ENCODE measurements at regions not wholly inside any gene's neighbourhood (a gene's known extent, or its start where the extent isn't known, plus 50 kb on each side); places are given as distances from the start of the nearest gene placed in this dataset.
"Not testable (repeated sequence)": the region's sequence is repeated elsewhere in the genome, so short reads cannot be mapped to it uniquely, and the experiment has no call there.

GRCh38 chr22:22755778-22756100 lies 111.3 kb downstream of the GGTLC2 start:
- Histone ChIP-seq H3K27ac (ENCODE audit: low read length) (no peak overlapping the region), H3K9me3 (ENCODE audit: low read length) (no peaks in the 10 kb centered on the region), H3K79me2 (replicated peaks; ENCODE audit: insufficient read depth, low read length) (no peaks in the 10 kb centered on the region)

GRCh38 chr22:22756109-22756508 lies 111.7 kb downstream of the GGTLC2 start:
- TF ChIP-seq, protein P1, sequence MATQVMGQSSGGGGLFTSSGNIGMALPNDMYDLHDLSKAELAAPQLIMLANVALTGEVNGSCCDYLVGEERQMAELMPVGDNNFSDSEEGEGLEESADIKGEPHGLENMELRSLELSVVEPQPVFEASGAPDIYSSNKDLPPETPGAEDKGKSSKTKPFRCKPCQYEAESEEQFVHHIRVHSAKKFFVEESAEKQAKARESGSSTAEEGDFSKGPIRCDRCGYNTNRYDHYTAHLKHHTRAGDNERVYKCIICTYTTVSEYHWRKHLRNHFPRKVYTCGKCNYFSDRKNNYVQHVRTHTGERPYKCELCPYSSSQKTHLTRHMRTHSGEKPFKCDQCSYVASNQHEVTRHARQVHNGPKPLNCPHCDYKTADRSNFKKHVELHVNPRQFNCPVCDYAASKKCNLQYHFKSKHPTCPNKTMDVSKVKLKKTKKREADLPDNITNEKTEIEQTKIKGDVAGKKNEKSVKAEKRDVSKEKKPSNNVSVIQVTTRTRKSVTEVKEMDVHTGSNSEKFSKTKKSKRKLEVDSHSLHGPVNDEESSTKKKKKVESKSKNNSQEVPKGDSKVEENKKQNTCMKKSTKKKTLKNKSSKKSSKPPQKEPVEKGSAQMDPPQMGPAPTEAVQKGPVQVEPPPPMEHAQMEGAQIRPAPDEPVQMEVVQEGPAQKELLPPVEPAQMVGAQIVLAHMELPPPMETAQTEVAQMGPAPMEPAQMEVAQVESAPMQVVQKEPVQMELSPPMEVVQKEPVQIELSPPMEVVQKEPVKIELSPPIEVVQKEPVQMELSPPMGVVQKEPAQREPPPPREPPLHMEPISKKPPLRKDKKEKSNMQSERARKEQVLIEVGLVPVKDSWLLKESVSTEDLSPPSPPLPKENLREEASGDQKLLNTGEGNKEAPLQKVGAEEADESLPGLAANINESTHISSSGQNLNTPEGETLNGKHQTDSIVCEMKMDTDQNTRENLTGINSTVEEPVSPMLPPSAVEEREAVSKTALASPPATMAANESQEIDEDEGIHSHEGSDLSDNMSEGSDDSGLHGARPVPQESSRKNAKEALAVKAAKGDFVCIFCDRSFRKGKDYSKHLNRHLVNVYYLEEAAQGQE (IDR thresholded peaks at IDR 0.05; ENCODE audit: borderline replicate concordance): no peak
- TF ChIP-seq TAF1 (IDR thresholded peaks at IDR 0.05; ENCODE audit: low read depth) (no peak), EZH2 (IDR thresholded peaks at IDR 0.05; ENCODE audit: borderline replicate concordance, insufficient read depth, low read length, poor library complexity, severe bottlenecking) (no peak), SMC3 (conservative IDR thresholded peaks at IDR 0.05; ENCODE audit: poor library complexity) (no peak), CTCF (IDR thresholded peaks at IDR 0.05; ENCODE audit: poor library complexity, severe bottlenecking) (no peak)
- Histone ChIP-seq H3K27ac (ENCODE audit: low read length) (no peak overlapping the region), H4K20me1 (ENCODE audit: insufficient read depth) (no peaks in the 10 kb centered on the region), H3K9ac (ENCODE audit: low read length) (no peak overlapping the region), H3F3A (ENCODE audit: insufficient read depth, low read length, poor library complexity, severe bottlenecking) (no peaks in the 10 kb centered on the region), H3K79me2 (replicated peaks; ENCODE audit: insufficient read depth, low read length) (no peaks in the 10 kb centered on the region), H2AFZ (ENCODE audit: low read depth, low read length) (no peak overlapping the region), H3K4me3 (ENCODE audit: low read length) (no peak overlapping the region), H3K36me3 (ENCODE audit: insufficient read depth, low read length) (no peaks in the 10 kb centered on the region), H3K4me2 (ENCODE audit: low read length) (no peak overlapping the region), H3K27me3 (ENCODE audit: insufficient read depth, low read depth, low read length) (no peaks in the 10 kb centered on the region), H3K9me3 (ENCODE audit: low read length) (no peaks in the 10 kb centered on the region), H3K9me2 (ENCODE audit: insufficient read depth, low read length) (no peaks in the 10 kb centered on the region)

More at GRCh38 chr22:22755778-22756100, 111.3 kb downstream of the GGTLC2 start:
- Histone ChIP-seq H3K36me3 (ENCODE audit: insufficient read depth, low read length) (no peaks in the 10 kb centered on the region), H3K9me2 (ENCODE audit: insufficient read depth, low read length) (no peaks in the 10 kb centered on the region), H3F3A (ENCODE audit: insufficient read depth, low read length, poor library complexity, severe bottlenecking) (no peaks in the 10 kb centered on the region), H4K20me1 (ENCODE audit: insufficient read depth) (no peaks in the 10 kb centered on the region), H3K4me2 (ENCODE audit: low read length) (no peak overlapping the region), H3K27me3 (ENCODE audit: insufficient read depth, low read depth, low read length) (no peaks in the 10 kb centered on the region), H2AFZ (ENCODE audit: low read depth, low read length) (no peak overlapping the region), H3K9ac (ENCODE audit: low read length) (no peak overlapping the region), H3K4me3 (ENCODE audit: low read length) (no peak overlapping the region)
- TF ChIP-seq MXI1 (conservative IDR thresholded peaks at IDR 0.05; ENCODE audit: poor library complexity, severe bottlenecking) (no peak), POLR2AphosphoS5 (IDR thresholded peaks at IDR 0.05) (no peak), RAD21 (conservative IDR thresholded peaks at IDR 0.05) (no peak), TAF1 (IDR thresholded peaks at IDR 0.05; ENCODE audit: low read depth) (no peak), EP300 (conservative IDR thresholded peaks at IDR 0.05; ENCODE audit: poor library complexity, severe bottlenecking) (no peak), CTCF (IDR thresholded peaks at IDR 0.05; ENCODE audit: poor library complexity, severe bottlenecking) (no peak), EZH2 (IDR thresholded peaks at IDR 0.05; ENCODE audit: borderline replicate concordance, insufficient read depth, low read length, poor library complexity, severe bottlenecking) (no peak), SMC3 (conservative IDR thresholded peaks at IDR 0.05; ENCODE audit: poor library complexity) (no peak)
- TF ChIP-seq, protein P1 (IDR thresholded peaks at IDR 0.05; ENCODE audit: borderline replicate concordance): no peak

DNA sequence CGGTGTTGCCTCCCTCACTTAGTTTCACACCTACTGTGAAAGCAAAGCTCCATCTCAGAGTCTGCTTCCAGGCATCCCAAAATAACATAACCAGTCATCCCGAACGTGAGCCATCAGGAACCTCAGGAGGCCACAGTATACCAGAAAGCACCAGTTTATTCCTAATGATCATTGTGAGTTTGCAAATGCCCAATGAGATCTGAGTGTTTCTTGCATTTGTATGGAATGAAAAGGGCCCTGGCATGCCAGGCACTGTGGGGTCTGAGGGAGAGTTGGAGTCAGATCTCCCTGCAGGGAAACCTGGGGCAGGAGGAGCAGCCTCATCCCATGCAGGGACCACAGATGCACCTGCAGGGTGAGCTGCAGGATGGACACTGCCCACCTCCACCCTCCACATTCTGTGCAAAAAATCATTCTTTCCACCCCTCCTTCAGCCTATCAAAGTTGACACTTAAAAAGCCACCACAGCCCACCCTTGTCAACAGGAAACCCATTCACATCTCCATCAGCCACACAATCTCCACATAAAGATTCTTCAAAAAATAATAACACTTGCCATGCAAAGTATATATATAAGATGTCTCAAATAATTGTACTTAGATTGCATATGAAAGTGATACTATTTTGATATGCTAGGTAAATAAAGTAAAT lies 112.3 kb downstream of the GGTLC2 start:
- H3K4me2 ChIP-seq (ENCODE audit: low read length); H3K4me3 ChIP-seq (ENCODE audit: low read length); H3K9me3 ChIP-seq (ENCODE audit: low read length); H3K27me3 ChIP-seq (ENCODE audit: insufficient read depth, low read depth, low read length); H3K36me3 ChIP-seq (ENCODE audit: insufficient read depth, low read length); H3F3A ChIP-seq (ENCODE audit: insufficient read depth, low read length, poor library complexity, severe bottlenecking); H3K79me2 ChIP-seq (replicated peaks; ENCODE audit: insufficient read depth, low read length); H3K9me2 ChIP-seq (ENCODE audit: insufficient read depth, low read length); H3K9ac ChIP-seq (ENCODE audit: low read length); H3K27ac ChIP-seq (ENCODE audit: low read length); H2AFZ ChIP-seq (ENCODE audit: low read depth, low read length); H4K20me1 ChIP-seq (ENCODE audit: insufficient read depth): not testable (repeated sequence)

Measured in neural cell (in vitro differentiated cells).